KMS-11 (cell line): ENCODE measurements at regions not wholly inside any gene's neighbourhood (a gene's known extent, or its start where the extent isn't known, plus 50 kb on each side); places are given as distances from the start of the nearest gene placed in this dataset.
A peak's percentile ranks its signal among the peaks of the same experiment; 100 is the strongest.
"Not testable (repeated sequence)": the region's sequence is repeated elsewhere in the genome, so short reads cannot be mapped to it uniquely, and the experiment has no call there.

ENCODE experiments used
- H2AFZ ChIP-seq: fragments of 200-600 bp; sonication (generic); 2 replicates; pipeline ENCODE4 v1.6.1; 2016; ENCODE audit warnings: antibody characterized with exemption, mixed run types, low read depth
- H3K27ac ChIP-seq: fragments of 200-600 bp; sonication (generic); 2 replicates; pipeline ENCODE4 v1.6.1; 2016; ENCODE audit warnings: mild to moderate bottlenecking, mixed run types
- H3K27me3 ChIP-seq: fragments of 200-600 bp; sonication (generic); 2 replicates; pipeline ENCODE4 v1.6.1; 2017; ENCODE audit warnings: mild to moderate bottlenecking, low read depth, mixed run types, moderate library complexity; ENCODE audit not compliant: insufficient read depth
- H3K36me3 ChIP-seq: fragments of 200-600 bp; sonication (generic); 2 replicates; pipeline ENCODE4 v1.6.1; 2017; ENCODE audit warnings: mild to moderate bottlenecking, mixed run types; ENCODE audit not compliant: insufficient read depth
- H3K4me1 ChIP-seq: fragments of 200-600 bp; sonication (generic); 2 replicates; pipeline ENCODE4 v1.6.1; 2016; ENCODE audit warnings: mild to moderate bottlenecking, low read depth, mixed run types; ENCODE audit not compliant: poor library complexity, severe bottlenecking
- H3K4me2 ChIP-seq: fragments of 200-600 bp; sonication (generic); 2 replicates; pipeline ENCODE4 v1.7.0; 2016; ENCODE audit warnings: mild to moderate bottlenecking, mixed run types
- H3K4me3 ChIP-seq: fragments of 200-600 bp; sonication (generic); IDR thresholded peaks from 2 replicates; pipeline ENCODE4 v1.6.1; 2017; ENCODE audit warnings: low read depth, low read length, mixed read lengths; ENCODE audit not compliant: insufficient read depth
- H3K79me2 ChIP-seq: fragments of 200-600 bp; sonication (generic); 2 replicates; pipeline ENCODE4 v1.6.1; 2016; ENCODE audit warnings: low read depth, mixed run types; ENCODE audit not compliant: insufficient read depth
- H3K9ac ChIP-seq: fragments of 200-600 bp; sonication (generic); 2 replicates; pipeline ENCODE4 v1.6.1; 2016; ENCODE audit warnings: mild to moderate bottlenecking, mixed run types
- H4K20me1 ChIP-seq: fragments of 200-600 bp; sonication (generic); 2 replicates; pipeline ENCODE4 v1.6.1; 2016; ENCODE audit warnings: mild to moderate bottlenecking, mixed run types; ENCODE audit not compliant: insufficient read depth
- CTCF ChIP-seq: fragments of 200-600 bp; sonication (generic); conservative IDR thresholded peaks from 2 replicates; pipeline ENCODE4 v1.6.1; 2017; ENCODE audit warnings: low read depth, mild to moderate bottlenecking, antibody characterized with exemption, low read length, moderate library complexity, mixed read lengths

GRCh38 chr4:84126061-84126787, 372.9 kb downstream of the NKX6-1 start:
- TF ChIP-seq CTCF: no peak
- H3K79me2 ChIP-seq: no peaks in the 10 kb centered on the region
- no peaks in the 10 kb centered on the region for H3K27me3 ChIP-seq
- peaks cover 15% of the 10 kb centered on the region for H3K4me1 ChIP-seq
- no peak overlapping the region for H3K4me3 ChIP-seq
- peak overlapping the region; percentile 51 for H3K27ac ChIP-seq
- H3K36me3 ChIP-seq: no peaks in the 10 kb centered on the region
- H2AFZ ChIP-seq: peak overlapping the region; percentile 47
- peak overlapping the region; percentile 47 for H3K4me2 ChIP-seq
- no peaks in the 10 kb centered on the region for H4K20me1 ChIP-seq
- H3K9ac ChIP-seq: peak overlapping the region; percentile 35; the same call in 1 of the 2 replicates

- Histone ChIP-seq H3K27ac (no peak overlapping the region), H3K27me3 (no peaks in the 10 kb centered on the region), H3K9ac (no peak overlapping the region), H3K4me2 (no peak overlapping the region), H4K20me1 (no peaks in the 10 kb centered on the region), H2AFZ (no peak overlapping the region), H3K4me3 (no peak overlapping the region), H3K4me1 (no peaks in the 10 kb centered on the region), H3K79me2 (no peaks in the 10 kb centered on the region), H3K36me3 (no peaks in the 10 kb centered on the region)
- no peak for TF ChIP-seq CTCF
Observed at GRCh38 chr4:84110040-84110439, 389.1 kb downstream of the NKX6-1 start.

GRCh38 chr4:84101653-84102625, 397.2 kb downstream of the NKX6-1 start:
- H3K4me2 ChIP-seq, H2AFZ ChIP-seq, H3K9ac ChIP-seq, H4K20me1 ChIP-seq, H3K27me3 ChIP-seq, H3K4me1 ChIP-seq, H3K27ac ChIP-seq, H3K4me3 ChIP-seq, H3K79me2 ChIP-seq, H3K36me3 ChIP-seq: not testable (repeated sequence)

GRCh38 chr4:84100071-84100470, 399.0 kb downstream of the NKX6-1 start:
- TF ChIP-seq CTCF: no peak
- Histone ChIP-seq H3K4me2 (no peak overlapping the region), H3K36me3 (no peaks in the 10 kb centered on the region), H4K20me1 (no peaks in the 10 kb centered on the region), H2AFZ (no peak overlapping the region), H3K27ac (no peak overlapping the region), H3K27me3 (no peaks in the 10 kb centered on the region), H3K79me2 (no peaks in the 10 kb centered on the region), H3K9ac (no peak overlapping the region), H3K4me3 (no peak overlapping the region), H3K4me1 (no peaks in the 10 kb centered on the region)
